T-helper 1 cell (primary cell): ENCODE measurements at regions not wholly inside any gene's neighbourhood (a gene's known extent, or its start where the extent isn't known, plus 50 kb on each side); places are given as distances from the start of the nearest gene placed in this dataset.
"Not testable (repeated sequence)": the region's sequence is repeated elsewhere in the genome, so short reads cannot be mapped to it uniquely, and the experiment has no call there.

Experiments
- DNase-seq, 5 donors: peaks; one replicate each; pipeline ENCODE4 v3.0.0-alpha.2; 2012 to 2020

DNA sequence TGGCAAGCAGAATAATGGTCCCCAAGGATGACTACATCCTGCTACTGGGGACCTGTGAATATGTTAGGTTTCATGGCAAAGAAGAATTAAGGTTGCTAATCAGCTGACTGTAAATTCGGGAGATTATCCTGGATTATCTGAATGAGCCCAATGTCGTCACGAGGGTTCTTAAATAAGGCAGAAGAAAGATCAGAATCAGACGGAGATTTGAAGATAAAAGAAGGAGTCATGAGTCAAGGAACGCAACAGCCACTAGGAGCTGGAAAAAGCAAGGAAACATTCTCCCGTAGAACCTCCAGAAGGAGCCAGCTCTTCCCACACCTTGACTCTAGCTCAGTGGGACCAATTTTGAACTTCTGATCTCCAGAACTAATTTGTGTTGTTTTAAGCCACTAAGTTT, 82.9 kb upstream of the APBB1IP start:
- DNase-seq, result no peak

DNA sequence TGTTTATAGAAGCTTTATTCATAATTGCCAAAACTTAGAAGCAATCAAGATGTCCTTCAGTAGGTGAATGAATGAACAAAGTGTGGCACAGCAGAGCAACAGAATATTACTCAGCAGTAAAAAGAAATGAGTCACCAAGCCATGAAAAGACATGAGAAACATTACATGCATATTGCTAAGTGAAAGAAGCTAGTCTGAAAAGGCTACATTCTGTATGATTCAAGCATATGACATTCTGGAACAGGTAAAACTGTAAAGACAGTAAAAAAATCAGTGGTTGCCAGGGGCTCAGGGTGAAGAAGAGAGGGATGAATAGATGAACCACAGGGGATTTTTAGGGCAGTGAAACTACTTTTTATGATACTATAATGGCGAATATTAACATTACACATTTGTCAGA, 80.9 kb upstream of the APBB1IP start:
- peak in 1 of 5 donors; percentile 23 for DNase-seq

DNA sequence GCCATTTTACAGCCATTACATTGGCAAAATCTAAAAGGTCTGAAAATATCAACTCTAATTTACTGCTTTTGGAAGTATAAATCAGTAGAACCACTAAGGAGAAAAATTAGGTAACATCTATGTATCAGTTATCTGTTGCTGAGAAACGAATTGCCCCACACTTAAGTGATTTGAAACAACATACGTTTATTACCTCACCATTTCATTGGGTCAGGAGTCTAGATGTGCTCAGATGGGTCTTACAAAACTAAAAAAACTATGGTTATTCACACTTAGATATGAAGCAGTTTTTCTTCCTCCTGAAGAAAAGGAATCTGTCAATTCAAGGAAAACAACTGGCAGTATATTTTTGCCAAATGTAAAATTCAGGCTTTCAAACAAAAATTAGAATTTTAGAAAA, 80.1 kb upstream of the APBB1IP start:
- no peak for DNase-seq

DNA sequence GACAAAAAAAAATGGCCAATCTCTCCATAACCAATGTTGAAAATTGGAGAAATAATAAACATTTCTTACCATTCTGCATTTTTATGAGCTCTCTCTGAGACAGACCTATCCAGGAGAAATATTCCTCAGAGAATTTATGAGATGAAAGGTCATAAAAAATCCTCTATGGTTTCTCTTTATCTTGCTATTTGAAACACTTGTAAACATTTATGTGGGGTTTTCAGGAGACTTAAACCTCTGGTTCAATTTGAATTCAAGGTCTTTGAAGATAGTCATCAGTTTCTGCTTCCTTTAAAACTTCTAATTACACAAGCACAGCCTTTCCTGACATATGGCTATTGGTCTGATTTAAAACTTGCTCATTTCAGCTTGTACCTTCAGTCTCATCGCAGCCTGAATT, 78.5 kb upstream of the APBB1IP start:
- DNase-seq, result no peak

DNA sequence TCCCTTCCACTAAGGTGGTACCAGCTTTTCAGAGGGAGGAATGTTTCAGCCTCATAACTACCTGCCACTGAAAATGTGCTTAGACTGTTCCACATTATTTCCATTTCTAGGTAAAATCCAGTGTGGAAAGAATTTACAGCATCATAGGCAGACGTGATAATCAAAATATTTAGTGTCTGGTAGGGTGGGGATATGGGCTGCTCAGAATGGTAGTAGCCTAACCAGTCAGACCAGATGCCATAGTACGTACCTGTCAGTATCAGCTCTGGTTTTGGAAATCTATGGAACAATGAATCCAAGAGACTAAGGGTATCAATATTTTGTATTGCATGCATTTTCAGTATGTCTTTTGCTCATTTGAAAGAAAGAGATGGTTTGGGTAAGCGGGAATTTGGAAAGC, 76.8 kb upstream of the APBB1IP start:
- DNase-seq, result no peak

DNA sequence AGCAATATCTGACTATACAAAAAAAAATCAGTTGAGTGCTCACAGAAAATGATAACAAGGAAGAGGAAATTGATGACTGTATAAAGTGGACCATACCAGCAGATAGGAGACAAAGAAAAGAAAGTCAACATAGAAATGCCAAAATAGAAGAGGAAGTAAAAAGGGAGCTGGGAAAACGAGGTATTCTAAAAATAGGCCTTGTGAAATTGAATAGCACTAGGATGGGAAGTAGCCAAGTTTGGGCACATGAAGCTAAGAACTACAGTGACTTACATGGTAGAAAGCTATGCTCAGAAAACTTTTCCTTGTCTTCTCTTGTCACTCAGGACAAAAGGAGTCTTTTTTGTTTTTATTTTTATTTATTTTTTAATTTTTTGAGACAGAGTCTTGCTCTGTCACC, 76.2 kb upstream of the APBB1IP start:
- DNase-seq, result no peak

DNA sequence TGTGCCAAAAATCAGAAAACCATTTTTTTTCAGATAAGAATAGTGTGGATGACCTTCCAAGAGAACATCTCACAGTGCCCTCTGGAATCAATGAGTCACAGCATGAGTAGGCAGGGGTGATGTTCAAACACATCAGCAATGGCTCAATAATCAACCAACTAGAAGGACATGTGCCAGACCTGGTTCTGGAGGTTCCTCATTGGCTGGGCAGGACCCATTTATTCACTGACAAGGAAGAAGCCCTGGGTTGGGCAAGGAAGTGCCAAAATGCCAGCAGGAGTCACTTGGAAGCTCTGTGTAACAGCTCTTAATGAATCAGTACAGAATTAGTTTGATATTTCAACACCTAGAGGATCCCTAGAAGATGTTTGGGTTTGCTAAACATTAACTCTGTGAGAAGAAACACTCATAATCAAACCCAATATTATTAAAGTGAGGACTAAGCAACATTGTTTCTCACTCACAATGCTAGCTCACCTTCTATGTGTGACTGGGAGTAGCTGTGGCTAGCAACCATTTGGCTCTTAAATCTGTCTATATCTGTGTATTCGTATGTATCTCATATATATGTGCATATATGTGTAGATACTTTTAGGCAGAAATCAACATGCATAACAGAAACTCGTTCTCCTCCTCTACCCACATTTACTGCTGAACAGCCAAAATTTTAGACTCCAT, 72.3 kb upstream of the APBB1IP start:
- DNase-seq, result no peak

DNA sequence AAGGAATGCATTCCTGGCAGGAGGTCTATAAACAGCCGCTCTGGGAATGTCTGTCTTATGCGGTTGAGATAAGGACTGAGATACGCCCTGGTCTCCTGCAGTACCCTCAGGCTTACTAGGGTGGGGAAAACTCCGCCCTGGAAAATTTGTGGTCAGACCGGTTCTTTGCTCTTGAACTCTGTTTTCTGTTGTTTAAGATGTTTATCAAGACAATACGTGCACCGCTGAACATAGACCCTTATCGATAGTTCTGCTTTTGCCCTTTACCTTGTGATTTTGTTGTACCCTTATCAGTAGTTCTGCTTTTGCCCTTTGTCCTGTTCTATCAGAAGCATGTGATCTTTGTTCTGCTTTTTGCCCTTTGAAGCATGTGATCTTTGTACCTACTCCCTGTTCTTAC, 71.1 kb upstream of the APBB1IP start:
- not testable (repeated sequence) for DNase-seq

DNA sequence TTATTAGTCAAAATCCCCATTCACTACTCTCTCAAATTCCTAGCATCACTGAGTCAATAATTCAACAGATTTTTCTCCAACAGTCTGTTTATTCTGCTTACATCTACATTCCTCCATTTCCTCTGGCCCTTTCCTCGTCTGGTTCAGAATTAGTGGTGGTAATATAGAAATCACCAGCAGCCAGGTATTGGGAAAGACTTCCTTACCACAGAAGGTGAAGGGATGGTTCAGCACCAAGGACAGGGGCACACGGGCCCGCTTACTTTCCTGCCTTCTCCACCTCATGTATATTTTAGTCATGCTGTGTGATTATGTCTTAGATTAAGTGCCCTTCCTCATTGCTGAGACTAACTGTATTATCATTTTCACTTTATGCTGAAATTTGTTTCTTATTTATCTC, 70.4 kb upstream of the APBB1IP start:
- peak in 2 of 5 donors; percentile 7 to 19 for DNase-seq

DNA sequence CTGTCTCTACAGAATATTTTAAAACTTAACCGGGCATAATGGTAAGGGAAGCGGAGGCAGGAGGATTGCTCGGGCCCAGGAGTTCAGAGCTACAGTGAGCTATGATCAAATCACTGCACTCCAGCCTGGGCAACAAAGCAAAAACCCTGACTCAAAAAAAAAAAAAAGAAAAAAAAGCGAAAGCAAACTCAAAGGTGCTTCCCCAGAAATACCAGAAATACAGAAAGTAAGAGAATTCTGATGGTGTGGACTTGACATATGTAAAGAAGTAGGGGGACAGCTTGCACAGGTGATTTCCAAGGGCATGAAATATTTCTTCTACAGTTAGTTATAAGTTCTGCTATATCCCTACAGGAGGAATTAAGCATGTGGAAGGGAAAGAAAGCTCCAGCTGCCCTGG, 69.7 kb upstream of the APBB1IP start:
- DNase-seq, result no peak

DNA sequence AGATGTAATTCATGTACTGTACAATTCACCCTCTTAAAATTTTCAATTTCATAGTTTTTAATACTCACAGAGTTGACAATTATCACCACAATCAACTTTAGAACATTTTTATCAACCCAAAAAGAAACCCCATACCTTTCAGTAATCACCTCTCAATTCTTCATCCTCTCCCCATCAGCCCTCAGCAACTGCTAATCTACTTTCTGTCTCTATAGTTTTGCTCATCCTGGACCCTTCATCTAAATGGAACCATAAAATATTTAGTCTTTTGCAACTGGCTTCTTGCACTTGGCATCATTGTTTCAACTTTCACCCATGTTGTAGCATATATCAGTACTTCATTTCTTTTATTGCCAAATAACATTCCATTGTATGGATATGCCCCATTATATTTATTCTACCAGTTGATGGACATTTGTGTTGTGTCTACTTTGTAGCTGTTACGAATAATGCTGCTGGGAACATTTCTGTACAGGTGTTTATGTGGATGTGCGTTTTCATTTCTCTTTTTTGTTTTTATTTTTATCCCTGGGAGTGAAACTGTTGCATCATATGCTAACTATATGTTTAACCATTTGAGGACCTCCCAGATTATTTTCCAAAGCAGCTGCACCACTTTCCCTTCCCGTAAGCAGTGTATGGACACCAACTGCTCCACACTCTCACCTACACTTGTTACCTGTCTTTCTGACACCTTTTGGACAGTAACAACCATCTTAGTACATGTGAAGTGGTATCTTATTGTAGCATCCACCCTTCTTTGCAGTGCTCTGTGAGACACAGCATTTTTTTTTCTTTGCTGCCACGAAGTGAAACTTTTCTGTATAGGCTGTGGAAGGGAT, 65.4 kb upstream of the APBB1IP start:
- no peak for DNase-seq

DNA sequence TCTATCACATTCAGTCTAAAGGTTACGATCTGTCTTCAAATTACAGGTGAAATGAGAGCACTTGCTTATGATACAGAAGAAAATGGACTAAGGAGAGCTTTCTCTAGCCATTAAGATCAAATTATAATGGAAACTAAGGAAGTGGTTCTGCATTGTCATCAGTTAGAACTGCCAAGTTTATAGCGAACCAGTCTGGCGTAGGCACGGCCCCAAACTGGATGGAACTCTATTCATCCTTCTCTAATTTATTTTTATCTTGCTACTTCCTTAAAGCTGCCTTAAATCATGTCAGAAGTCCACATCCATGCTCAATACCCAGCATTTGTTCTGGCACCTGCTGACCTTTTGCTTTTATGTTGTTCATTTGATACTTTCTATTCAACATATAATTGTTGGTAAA, 63.7 kb upstream of the APBB1IP start:
- no peak for DNase-seq

DNA sequence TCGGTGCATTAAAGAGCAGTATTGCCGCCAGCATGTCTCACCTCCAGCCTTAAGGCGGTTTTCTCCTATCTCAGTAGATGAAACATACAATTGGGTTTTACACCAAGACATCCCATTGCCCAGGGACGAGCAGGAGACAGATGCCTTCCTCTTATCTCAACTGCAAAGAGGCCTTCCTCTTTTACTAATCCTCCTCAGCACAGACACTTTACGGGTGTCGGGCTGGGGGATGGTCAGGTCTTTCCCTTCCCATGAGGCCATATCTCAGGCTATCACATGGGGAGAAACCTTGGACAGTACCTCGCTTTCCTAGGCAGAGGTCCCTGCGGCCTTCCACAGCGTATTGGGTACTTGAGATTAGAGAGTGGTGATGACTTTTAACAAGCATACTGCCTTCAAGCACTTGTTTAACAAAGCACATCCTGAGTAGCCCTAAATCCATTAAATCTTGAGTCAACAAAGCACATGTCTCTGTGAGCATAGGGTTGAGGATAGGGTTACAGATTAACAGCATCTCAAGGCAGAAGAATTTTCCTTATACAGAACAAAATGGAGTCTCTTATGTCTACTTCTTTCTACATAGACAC, 60.8 kb upstream of the APBB1IP start:
- DNase-seq, result not testable (repeated sequence)

DNA sequence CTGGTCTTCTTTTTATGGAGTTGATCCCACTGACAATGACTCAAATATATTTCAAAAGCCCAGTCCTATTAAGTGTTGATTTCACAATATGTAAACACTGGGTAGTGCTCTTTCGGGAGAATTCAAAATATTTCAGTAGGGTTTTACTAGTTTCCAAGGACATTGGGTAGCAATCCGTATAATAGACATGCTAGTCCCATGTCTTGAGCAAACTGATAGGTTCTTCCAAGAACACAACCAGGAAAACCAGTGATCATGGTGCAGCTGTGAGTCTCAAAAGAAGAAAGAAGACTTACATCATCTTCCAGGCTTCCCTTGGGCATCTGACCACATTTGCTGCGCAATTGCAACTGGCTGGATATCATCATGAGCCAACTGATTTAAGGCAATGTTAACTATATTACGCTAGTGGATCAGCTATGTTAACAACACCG, 59.3 kb upstream of the APBB1IP start:
- DNase-seq, result no peak

DNA sequence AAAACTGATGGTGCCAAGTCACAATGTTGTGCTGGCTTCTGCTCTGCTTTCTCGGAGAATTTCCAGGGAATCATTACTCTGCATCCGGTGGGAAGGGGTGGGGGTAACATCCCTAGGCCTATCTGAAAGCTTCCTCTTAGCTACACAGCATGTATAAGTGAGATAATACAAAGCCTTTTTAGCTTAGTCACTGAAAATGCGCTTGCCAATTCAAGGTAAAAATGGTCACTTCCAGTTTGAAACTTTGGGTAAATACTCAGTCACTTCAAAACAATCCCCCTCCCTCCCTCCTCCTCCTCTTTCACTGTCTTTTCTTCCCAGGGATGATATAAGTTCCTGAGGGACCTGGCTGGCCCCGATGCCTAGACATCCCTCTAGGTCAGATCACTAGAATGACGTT, 57.3 kb upstream of the APBB1IP start:
- DNase-seq, result no peak

DNA sequence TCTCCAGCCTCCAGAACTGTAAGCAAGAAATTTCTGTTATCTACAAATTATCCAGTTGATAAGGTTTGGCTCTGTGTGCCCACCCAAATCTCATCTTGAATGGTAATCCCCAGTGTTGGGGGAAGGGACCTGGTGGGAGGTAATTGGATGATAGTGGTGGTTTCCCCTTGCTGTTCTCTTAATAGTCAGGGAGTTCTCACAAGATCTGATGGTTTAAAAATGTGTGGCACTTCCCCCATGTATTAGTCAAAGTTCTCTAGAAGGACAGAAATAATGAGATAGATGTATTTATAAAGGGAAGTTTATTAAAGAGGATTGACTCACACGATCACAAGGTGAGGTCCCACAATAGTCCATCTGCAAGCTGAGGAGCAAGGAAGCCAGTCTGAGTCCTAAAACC, 56.2 kb upstream of the APBB1IP start:
- no peak for DNase-seq

DNA sequence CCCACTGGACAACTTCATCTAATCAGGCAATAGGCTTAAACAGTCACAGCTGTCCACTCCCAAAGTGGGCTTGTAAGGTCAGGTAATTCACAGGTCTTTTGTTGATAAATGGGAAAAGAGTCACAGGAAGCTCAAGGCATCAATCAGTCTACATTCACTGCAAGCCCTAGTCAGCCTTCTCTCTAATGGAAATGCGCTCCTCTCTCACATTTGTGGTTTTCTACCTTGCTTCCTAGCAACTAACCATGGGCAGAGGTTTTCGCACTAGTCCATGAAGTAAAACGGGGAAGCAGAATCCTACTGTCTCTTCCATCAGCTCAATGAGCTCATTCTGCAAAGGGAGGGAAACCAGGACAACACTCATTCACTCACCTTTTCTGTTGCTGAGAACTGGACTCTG, 53.5 kb upstream of the APBB1IP start:
- DNase-seq, result no peak

DNA sequence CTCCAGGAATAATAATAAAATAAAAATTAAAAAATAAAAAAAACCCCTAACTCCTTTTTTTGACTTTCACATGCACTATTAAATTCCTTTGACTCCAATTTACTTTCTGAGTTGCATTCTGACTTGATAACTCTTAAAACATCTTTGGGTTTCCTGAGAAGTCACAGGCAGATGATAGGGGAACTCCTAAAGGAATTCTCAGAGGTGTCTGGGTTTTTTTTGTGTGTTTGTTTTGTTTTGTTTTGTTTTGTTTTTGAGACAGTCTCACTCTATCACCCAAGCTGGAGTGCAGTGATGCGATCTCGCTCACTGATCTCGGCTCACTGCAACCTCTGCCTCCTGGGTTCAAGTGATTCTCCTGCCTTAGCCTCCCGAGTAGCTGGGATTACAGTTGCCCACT, 52.7 kb upstream of the APBB1IP start:
- DNase-seq, result no peak

DNA sequence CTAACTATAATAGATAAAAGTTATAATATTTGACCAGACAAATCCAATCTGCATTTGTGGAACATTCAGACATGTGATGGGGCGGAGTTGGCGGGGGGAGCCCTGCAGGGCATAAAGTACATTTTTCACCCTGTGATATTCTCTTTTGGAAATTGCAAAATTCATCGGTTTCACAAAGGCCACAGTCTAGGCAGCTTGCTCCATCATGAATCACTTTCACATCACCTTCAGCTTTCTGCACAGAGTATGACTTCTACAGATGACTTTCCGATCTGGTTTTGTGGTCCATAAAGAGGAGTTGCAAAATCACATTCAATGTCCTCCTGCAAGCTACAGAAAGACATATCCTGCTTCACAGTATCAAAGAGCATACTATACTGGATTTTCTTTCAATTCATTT, 51.4 kb upstream of the APBB1IP start:
- no peak for DNase-seq
